Iris pigment epithelial cell (primary cell): ENCODE measurements at regions not wholly inside any gene's neighbourhood (a gene's known extent, or its start where the extent isn't known, plus 50 kb on each side); places are given as distances from the start of the nearest gene placed in this dataset.

Experiments used
- DNase-seq: peaks from one replicate; pipeline ENCODE4 v3.0.0-alpha.2; 2011; ENCODE audit warnings: low read depth

DNA sequence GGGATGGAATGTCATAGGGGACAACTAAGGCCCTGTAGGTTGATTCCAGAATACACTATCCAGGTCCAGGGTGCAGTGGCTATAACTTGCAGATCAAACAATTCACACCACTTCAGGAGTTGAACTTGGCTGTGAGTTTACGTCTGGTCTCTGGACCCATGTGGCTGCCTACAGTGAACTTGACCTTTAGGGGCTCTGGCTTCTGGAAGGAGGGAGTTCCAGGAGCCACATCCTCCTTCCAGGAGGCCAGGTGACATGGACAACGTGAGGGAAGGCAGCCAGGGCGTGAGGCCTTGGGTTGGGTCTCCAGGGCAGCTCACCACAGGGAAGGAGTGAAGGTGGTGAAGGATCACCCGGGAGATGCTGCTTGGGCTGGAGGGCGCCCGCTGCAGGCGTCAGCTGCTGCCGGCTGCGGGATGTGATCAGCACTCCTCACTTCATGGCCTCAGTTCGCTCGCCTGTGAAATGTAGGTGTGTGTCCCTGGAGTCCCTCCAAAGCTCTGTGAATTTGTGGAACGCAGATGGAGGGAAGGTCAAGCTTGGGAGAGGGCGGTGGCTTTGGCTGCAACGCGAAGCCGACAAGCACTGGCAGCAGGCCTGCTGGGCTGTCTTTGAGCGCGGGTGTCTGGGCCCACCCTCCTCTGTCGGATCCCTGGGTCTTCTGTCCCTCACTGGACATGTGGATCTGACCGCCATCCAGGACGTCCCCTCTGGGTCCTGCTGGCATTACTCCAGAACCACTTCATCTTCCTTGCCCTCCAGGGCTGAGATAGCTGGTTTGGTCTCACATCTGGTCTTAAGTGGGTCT lies 146.5 kb downstream of the GLI2 start:
- DNase-seq: no peak

DNA sequence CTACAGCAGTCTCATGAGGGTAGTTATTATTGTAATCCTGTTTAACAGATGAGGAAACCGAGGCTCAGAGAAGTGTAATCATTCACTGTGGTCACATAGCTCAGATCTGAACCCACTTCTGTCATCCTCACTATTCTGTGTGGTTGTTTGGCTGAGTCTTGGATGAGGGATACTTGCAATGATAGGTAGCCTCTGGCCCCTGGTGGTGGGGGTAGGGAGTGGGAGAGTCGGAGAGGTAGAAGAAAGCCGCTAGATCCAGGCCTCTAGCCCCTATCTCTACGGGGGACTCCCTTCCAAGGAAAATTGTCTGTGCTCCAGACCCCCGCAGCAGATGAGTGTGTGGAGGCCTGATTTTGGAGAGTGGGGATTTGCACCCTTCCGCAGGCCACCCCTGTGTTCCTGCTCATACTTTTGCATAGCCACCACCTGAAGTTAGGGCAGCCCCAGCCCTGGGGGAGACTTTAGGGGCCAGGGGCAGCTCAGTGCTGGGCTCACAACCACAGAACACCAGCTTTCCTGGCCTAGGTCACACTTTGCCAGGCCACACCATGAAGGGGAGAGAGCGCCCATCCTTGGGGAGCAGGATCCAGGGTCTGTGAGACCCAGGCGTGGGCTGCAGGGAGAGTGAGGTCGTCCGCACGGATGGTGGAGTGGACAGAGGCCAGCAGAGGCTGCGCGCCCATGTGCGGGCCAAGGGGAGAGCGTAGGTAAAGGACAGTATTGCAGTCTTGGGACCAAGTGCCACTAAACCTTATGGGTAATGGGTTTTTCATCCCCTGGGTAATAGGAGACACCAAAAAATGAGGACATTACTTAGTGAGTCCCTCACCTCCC lies 148.2 kb downstream of the GLI2 start:
- no peak for DNase-seq

DNA sequence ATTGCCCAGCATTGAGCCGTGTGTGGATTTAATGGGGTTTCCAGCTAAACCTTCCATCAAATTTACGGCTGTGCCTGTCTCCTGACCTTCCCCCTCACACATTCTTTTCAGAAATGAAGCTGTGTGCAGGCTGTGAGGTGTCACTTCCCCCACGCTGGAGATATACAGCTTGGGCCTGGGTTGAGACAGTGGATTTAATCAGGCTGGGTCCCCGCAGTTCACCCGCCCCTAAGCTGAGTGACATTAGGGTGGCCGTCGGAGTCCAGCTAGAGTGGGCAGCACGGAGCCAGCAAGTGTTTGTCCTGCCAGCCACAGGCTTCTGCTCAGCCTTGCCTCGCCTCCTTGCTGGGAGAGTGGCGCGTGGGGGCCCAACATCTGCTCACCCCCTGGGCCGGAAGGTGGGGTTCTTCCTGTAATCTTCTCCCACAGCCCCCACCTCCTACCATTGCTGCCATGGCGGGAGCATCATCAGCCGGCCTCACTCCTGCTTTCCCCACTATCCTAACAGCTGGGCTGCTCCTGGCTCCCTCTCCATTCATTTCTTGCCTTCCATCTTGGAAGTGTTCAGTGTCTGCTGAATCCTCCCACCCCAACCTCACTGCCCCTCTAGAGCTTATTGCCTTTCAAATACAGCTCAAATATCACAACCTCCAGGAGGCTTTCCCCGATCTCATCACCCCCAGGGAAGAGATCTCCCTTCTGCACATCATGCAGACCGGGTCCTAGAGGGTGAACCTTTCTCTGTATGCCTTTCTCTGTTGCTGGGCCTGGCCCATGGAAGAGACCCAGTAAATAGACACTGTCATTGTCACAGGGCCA lies 149.0 kb downstream of the GLI2 start:
- DNase-seq: no peak

DNA sequence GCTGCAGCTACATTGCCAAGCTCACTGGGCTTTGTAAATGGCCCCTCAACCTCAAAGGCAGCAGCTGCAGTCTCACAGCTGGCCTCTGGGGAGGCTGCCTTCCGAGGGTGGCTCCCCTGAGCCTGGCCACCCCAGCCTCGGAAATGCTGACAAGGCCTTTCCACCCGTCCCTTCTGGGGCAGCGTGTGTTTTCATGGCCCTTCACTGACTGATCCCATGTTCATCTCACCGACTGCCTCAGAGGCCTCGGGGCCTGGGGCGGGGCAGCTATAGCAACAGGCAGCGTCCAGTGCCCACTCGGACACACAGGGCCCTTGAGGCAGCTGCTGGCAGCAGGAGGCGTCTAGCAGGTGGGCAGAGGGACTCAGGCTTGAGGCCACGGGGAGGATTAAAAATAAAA lies 149.7 kb downstream of the GLI2 start:
- DNase-seq: no peak

DNA sequence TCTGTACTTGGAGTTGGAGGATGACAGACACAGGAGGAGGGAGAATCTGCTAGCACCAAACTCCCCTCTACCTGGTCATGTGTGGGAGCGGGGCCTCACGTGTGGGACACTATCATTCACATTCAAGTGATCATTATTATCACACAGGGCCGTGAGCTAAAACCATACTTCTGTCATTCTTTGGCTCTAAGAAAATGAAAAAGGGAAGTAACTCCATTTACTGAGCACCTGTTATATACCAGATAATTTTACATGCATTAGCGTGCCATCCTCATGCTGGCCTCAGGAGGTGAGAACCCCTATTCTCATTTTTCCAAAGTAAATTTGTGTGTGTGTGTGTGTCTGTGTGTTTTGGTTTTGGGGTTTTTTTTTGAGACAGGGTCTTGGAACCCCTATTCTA lies 150.1 kb downstream of the GLI2 start:
- DNase-seq: no peak

DNA sequence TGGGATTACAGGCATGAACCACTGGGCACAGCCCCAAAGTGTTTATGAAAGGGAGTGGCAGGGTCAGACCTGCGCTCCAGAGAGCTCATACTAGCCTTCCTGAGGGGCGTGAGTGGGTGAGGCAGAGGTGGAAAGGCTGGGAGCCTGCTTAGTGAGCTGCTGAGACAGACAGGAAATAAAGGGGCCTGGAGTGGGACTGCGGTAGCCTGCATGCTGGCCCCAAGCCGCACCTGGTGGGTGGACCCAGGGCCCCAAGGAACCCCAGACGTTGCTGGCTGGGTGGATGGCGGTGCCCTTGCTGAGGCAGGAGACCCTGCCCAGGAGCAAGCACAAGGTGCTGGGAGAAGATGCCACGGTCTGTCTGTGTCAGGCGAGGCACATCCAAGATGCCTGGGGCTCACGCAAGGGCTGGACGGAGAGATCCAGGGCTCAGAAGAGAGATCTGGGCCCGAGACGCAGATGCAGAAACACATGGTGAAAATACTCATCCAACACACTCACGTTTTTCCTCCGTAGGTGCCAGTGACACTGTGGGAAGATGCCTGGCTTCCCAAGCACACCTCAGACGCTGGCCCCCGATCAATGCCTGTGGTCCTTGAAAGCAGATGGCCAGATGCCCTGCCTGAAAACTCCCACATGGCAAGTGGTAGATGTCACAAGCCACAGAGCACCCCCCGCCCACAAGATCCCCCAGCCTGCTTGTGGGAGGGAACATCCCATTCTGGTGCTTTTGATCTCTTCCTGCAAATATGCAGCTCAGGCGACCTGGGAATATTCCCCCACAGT lies 151.1 kb downstream of the GLI2 start:
- no peak for DNase-seq

DNA sequence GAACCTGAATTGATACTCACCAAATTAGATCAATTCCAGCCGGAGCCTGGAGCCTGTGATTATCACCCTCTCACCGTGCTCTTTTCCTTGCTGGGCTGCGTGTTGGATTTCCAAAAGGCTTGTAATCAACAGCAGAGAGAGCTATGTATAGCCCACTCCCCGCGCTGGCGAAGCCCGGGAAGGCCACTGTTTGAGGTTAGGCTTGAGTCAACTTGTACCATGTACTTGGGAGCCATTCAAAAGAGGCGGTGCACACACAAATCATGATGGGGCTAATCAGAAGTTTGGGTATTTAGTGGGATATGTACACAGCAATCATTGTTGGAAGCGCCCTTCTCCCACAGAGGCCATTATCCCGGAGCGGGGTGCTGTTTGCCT lies 151.6 kb downstream of the GLI2 start:
- no peak for DNase-seq

DNA sequence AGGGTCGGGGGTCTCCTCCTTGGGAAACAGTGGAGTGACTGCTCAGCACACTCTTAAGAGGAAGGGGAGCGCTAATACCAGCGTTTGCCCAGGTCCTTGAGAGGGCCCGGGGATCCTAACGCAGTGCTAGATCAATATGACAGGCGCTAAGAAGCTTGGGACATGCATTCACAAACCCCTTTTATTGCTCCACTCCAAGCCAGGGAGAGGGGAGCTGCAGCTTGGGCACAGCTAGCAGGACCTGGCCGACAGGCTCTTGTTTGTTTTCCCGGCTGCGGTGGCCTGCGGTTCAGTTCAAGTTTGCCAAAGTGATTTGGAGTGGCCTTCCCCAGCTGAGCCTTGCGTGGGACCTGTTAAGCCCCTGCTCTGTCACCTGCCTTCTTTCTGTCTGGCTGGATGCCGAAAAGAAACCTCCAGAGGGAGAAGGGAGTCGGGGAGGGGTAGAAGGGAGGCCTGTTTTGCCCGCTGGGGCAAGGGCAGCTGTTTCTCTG lies 152.1 kb downstream of the GLI2 start:
- no peak for DNase-seq

DNA sequence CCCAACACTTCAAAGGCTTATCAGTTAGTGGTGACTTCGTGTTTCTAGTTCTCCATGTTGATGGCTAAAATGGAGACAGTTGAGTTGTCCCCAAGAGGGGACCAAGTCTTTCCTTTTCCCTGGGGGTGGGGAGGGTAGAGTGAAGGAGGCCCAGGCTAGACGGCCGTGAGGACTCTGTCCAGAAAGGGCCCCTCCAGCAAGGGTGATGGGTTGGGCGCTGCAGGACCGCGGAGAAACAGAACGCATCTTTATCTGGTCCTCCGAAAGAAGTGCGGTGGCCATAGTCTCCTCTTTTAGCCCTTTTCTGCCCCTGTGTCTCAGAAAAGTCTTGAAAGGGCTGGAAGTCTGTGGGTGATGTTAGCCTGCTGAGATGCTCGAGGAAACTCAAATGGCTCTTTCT lies 153.2 kb downstream of the GLI2 start:
- DNase-seq: no peak

DNA sequence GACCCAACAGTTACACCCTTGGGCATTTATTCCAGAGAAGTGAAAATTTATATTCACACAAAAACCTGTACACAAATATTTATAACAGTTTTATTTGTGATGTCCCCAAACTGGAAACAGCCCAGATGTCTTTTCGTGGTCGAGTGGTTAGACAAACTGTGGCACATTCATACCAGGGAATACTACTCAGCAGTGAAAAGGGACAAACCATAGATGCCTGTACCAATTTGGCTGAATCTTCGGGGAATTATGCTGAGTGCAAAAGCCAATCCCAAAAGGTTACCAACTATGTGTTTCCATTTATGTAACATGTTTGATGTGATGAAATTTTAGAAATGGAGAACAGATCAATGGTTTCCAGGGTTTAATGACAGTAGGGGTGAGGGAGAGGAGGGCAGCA lies 154.3 kb downstream of the GLI2 start:
- DNase-seq: no peak

DNA sequence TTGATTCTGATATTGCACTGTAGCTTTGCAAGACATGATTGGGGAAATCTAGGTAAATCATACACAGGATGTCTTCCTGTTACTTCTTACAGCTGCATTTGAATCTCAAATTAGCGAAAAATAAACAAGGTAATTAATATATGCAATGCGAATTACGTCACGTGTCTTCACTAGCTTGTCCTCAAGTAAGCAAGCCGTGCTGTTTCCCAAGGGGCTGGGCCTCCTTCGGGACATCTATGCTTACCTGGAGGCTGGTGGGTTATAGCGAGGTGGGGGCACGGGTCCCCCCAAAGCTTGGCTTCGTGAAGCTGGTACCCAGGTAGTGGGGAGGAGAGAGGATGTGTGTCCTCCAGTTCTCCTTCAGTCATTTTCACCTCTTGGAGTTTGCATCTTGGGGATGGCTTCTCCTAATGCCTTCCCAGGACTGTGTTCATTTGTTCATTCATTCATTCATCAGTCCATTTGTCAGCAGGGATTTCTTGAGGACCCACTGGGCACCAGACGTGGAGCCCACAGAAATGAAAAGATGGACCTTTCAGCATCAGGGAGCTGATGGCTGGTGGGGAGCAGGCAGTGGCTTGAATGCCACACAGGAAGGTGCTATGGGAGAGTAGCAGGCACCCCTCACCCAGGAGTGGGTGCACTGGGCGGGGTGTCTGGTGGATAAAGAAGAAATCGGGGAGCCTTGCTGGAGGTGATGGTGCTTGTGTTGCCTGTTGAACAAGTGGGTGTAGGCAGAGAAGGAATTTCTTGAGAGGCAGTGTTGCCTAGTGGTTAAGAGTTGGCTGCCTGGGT lies 155.1 kb downstream of the GLI2 start:
- DNase-seq: no peak

DNA sequence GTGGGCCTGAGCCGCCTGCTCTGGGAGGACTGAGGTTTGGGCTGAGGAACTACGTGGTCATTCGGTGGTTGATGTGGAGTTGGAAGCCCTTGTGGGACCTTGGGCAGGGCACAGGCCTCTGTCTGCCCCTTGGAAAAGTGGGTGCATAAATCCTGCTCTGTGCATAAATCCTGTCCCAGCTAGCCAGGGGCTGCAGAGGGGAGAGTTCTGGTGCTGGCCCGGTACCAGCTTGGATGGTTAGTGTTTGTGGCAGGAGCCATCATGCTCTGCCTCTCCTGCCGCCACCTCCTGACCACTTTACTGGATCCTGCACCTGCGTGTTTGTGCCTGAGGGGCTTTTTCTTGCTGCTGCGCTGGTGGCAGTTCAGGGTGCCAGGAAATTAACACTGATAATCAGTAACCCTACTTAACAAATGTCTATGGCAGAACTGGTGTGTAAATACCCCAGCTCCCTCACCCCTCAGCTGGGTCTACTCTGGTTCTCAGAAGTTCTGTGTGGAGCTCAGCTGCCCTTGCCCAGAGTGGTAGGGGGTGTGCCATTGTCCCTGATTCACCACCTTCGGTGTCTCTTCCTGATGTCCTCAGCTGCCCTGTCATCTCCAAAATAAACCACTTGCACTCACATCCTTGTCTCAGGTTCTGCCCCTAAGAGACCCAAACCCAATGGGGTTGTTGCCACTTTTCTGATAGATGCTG lies 156.8 kb downstream of the GLI2 start:
- DNase-seq: no peak

DNA sequence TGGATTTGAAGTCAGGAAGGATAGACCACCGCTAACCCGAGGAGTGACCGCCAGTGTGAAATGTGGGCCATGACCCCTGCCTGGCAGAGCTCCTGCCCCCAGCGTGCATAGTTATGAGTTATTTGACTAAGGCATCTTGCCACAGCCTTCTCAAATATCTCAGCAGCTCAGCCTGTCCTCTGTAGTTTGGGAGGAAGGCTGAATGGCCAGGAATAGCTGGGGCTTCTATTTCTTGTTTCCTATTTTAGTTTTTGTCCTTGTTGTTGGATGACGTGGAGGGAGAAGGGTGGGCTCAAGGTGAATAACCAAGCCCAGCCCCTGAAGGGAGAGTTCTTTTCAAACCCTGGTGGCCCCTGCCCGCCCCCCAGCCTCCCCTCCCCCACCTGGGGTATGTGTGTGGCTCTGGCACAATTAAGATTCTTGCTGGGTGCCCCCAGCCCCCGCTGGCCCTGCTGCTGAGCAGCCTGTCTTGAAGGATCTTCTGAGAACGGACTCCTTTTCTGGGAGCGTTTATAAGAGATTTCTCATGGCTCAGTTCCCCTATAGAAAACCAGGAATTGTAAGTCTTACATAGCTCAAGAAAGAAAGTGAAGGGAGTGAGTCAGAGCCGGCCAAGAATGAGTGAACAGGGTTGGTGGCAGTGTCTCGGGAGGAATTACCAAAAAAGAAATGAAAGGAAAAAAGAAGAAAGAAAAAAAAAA lies 157.4 kb downstream of the GLI2 start:
- peak; percentile 78 for DNase-seq

DNA sequence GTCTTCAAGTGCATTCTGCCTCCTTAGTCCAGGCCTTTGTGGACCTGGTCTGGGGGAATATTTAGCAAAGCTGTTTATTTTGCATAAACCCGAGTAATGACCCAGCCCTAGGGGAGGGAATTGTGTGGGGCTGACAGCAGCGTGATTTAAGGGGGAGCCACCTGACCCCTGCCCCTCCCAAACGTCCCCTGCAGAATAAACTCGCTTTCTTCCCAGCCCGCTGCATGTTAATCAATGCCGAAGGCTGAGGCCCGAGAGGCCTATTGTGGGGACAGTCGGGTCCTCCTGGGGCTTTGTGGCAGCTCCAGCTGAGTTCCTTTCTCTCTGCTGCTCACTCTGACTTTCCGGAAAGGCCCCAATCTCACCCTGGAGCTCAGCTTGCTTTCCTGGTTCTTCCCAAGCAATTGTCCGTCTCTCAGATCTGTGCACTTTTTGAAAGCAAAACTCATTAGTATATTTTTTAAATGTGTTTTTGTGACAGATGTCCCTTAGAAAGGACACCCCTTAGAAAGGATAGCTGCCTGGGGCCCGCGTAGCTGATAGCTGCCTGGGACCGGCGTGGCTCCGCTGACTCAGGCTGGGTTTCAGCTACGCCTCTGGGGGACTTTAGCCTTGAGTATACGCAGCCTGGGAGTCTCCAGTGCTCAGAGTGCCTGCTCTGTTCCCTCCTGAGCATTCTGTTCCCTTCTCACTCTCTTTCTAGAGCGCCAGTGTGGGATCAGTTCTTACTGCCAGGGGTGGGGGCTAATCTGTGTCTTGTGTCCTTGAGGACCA lies 158.3 kb downstream of the GLI2 start:
- no peak for DNase-seq

DNA sequence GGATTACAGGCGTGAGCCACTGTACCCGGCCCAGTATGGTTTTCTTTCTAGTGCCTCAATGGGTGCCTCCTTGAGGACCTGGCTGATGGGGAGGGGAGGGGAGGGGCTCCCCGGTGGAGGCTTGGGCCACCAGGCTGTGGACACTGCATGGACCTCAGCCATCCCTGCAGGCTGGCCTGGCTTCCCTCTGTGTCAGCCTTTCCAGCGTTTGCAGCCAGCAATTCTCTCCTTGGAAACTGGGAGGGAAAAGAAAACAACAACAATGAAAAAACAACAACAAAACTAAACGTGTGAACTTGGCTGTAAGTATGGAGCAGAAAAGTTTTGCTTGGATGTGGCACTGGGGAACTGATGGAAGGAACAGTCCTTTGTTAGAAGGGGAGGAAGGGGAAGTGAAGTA lies 159.3 kb downstream of the GLI2 start:
- no peak for DNase-seq

DNA sequence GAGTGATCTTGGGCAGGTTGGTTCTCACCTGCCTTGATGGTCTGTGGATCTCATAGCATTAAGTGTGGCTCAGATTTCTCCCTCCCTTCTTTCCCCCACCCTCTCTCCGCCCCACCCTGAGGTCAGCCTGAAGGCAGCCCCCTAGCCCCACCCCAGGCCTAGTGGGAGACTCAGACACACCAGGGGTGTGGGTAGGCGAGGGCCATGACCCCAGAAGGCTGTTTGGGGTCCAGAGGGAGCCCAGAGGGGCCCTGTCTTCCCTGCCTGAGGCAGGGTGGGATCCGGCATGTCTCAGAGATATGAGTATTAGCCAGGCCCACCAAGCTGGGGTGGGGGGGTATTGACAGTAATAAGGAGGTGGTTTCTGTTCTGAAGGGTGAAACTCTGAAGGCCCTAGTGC lies 160.5 kb downstream of the GLI2 start:
- DNase-seq: no peak

DNA sequence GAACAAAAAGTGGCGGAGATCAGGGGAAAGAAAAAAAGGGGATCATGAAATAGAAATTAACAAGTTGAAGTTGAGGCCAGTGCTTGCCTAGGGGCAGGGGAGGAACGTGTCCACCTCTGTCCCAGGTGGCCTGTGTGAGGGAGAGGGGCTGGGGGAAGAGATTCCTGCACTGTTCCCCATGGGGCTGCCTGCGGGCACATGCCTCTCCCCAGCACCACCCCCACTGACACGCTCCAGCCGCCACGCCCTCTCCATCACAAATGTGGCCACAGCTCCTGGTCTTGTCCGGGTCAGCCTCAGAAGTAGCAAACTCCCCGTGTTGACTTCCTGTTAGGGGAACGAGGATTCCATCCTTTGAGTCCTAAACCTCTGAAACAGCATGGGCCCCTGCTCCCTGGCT lies 161.2 kb downstream of the GLI2 start:
- DNase-seq: no peak

DNA sequence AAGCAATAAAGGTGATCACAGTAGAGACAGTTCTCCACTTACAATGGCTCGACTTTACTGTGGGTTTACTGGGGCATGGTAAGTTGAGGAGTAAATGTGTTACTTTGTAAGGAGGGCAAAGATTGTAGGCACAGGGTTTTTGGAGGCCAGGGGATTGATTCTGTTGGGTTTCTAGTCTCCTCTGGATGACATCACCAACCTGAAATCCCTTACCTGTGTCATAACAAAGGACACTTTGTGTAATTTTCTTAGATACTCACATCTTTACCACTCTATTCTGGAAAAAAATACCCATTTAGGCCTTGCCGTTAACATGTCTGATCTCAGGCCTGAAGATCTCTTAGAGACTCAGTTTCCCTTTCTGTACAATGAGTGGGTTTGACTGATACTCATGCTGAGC lies 161.7 kb downstream of the GLI2 start:
- no peak for DNase-seq

DNA sequence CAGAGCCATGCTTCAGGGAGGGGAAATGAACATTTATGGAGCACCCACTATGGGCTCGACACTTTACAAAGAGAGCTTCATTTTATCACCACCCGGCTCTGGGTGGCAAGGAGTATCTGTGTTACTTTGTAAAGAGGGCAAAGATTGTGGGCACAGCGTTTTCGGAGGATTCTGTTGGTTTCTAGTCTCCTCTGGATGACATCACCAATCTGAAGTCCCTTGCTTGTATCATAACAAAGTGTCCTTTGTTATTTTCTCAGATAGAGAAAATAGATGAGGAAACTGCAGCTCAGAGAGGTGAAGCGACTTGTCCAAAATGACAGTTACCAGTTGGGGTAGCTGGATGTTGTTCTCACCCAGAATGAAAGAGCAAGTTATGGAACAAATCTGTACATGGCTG lies 162.8 kb downstream of the GLI2 start:
- no peak for DNase-seq
